Spinal cord (tissue), 9 donors: ENCODE measurements at regions not wholly inside any gene's neighbourhood (a gene's known extent, or its start where the extent isn't known, plus 50 kb on each side); places are given as distances from the start of the nearest gene placed in this dataset.

Experiments used
- DNase-seq, 6 donors: peaks; one replicate each; pipeline versions ENCODE4 v3.0.0 to v3.0.0-alpha.2; 2013 to 2015; ENCODE audit warnings: low spot score in 6 of 6, low read depth in 4 of 6
- H3K27ac ChIP-seq: one replicate; pipeline ENCODE4 v1.5.1; 2013; ENCODE audit warnings: low read depth, low read length, control low read depth
- H3K27me3 ChIP-seq: one replicate; pipeline ENCODE4 v1.6.1; 2013; ENCODE audit warnings: low read length; ENCODE audit not compliant: control insufficient read depth, insufficient read depth
- H3K36me3 ChIP-seq: one replicate; pipeline ENCODE4 v1.6.1; 2013; ENCODE audit warnings: low read length; ENCODE audit not compliant: control insufficient read depth, insufficient read depth
- H3K4me1 ChIP-seq: one replicate; pipeline ENCODE4 v1.6.1; 2013; ENCODE audit warnings: low read length; ENCODE audit not compliant: control insufficient read depth, insufficient read depth
- H3K4me3 ChIP-seq: one replicate; pipeline ENCODE4 v1.5.1; 2013; ENCODE audit warnings: low read depth, low read length, control low read depth
- H3K9me3 ChIP-seq: one replicate; pipeline ENCODE4 v1.6.1; 2013; ENCODE audit warnings: low read length; ENCODE audit not compliant: control insufficient read depth, insufficient read depth
- WGBS: methylation state at CpG from one replicate; pipeline ENCODE4 v1.1.5; 2013; ENCODE audit warnings: missing lambda C conversion rate; ENCODE audit not compliant: insufficient coverage; 5-methylcytosine and 5-hydroxymethylcytosine counted together
- donor health status: healthy.

GRCh38 chr20:52410731-52411234, 219.2 kb upstream of the ZFP64 start:
- Histone ChIP-seq H3K27ac (no peak overlapping the region), H3K27me3 (no peaks in the 10 kb centered on the region), H3K9me3 (no peaks in the 10 kb centered on the region), H3K4me3 (no peak overlapping the region), H3K36me3 (no peaks in the 10 kb centered on the region), H3K4me1 (peaks cover 3% of the 10 kb centered on the region)
- 36% methylated on average over 6 of the region's 11 CpGs for WGBS
- DNase-seq: no peak

GRCh38 chr20:52410182-52410647, 218.6 kb upstream of the ZFP64 start:
- H3K9me3 ChIP-seq: no peaks in the 10 kb centered on the region
- no peaks in the 10 kb centered on the region for H3K27me3 ChIP-seq
- H3K4me3 ChIP-seq: no peak overlapping the region
- peaks cover 3% of the 10 kb centered on the region for H3K4me1 ChIP-seq
- no CpG with 5 or more reads among the region's 11 CpGs for WGBS
- no peaks in the 10 kb centered on the region for H3K36me3 ChIP-seq
- H3K27ac ChIP-seq: no peak overlapping the region
- DNase-seq: peak in 3 of 6 donors; percentile 7 to 82 (median 42)

- DNase-seq: no peak
- Histone ChIP-seq H3K9me3 (no peaks in the 10 kb centered on the region), H3K4me3 (no peak overlapping the region), H3K36me3 (no peaks in the 10 kb centered on the region), H3K27ac (no peak overlapping the region), H3K27me3 (no peaks in the 10 kb centered on the region), H3K4me1 (peaks cover under 1% of the 10 kb centered on the region)
- WGBS: 100% methylated on average over 1 of the region's 2 CpGs
Observed at GRCh38 chr20:52405986-52406385, 214.4 kb upstream of the ZFP64 start.

- Histone ChIP-seq H3K36me3 (no peaks in the 10 kb centered on the region), H3K9me3 (no peaks in the 10 kb centered on the region), H3K27me3 (no peaks in the 10 kb centered on the region), H3K27ac (no peak overlapping the region), H3K4me3 (no peak overlapping the region), H3K4me1 (no peaks in the 10 kb centered on the region)
- WGBS: no CpG with 5 or more reads among the region's 1 CpG
- no peak for DNase-seq
Observed at GRCh38 chr20:52405417-52405816, 213.8 kb upstream of the ZFP64 start.

GRCh38 chr20:52404671-52405070, 213.1 kb upstream of the ZFP64 start:
- Histone ChIP-seq H3K4me1 (no peaks in the 10 kb centered on the region), H3K36me3 (no peaks in the 10 kb centered on the region), H3K9me3 (no peaks in the 10 kb centered on the region), H3K27me3 (no peaks in the 10 kb centered on the region), H3K4me3 (no peak overlapping the region), H3K27ac (no peak overlapping the region)
- DNase-seq: no peak
- 67% methylated on average over 2 of the region's 3 CpGs for WGBS

GRCh38 chr20:52402950-52403349, 211.4 kb upstream of the ZFP64 start:
- WGBS: 98% methylated on average over 4 of the region's 4 CpGs
- H3K9me3 ChIP-seq: no peaks in the 10 kb centered on the region

GRCh38 chr20:52402514-52402913, 210.9 kb upstream of the ZFP64 start:
- no peak for DNase-seq
- Histone ChIP-seq H3K36me3 (no peaks in the 10 kb centered on the region), H3K27ac (no peak overlapping the region), H3K27me3 (no peaks in the 10 kb centered on the region), H3K9me3 (no peaks in the 10 kb centered on the region), H3K4me1 (no peaks in the 10 kb centered on the region), H3K4me3 (no peak overlapping the region)
- WGBS: 92% methylated on average over 2 of the region's 5 CpGs

More at GRCh38 chr20:52402950-52403349, 211.4 kb upstream of the ZFP64 start:
- Histone ChIP-seq H3K27ac (no peak overlapping the region), H3K4me1 (no peaks in the 10 kb centered on the region), H3K4me3 (no peak overlapping the region), H3K36me3 (no peaks in the 10 kb centered on the region), H3K27me3 (no peaks in the 10 kb centered on the region)
- no peak for DNase-seq

GRCh38 chr20:52401431-52401830, 209.9 kb upstream of the ZFP64 start:
- H3K9me3 ChIP-seq: no peaks in the 10 kb centered on the region
- no peak overlapping the region for H3K27ac ChIP-seq
- no peak overlapping the region for H3K4me3 ChIP-seq
- H3K36me3 ChIP-seq: no peaks in the 10 kb centered on the region
- H3K4me1 ChIP-seq: no peaks in the 10 kb centered on the region
- no CpG with 5 or more reads among the region's 1 CpG for WGBS
- DNase-seq: no peak
- H3K27me3 ChIP-seq: no peaks in the 10 kb centered on the region

- H3K4me1 ChIP-seq: no peaks in the 10 kb centered on the region
- 76% methylated on average over 2 of the region's 2 CpGs for WGBS
Observed at GRCh38 chr20:52399352-52399751, 207.8 kb upstream of the ZFP64 start.

GRCh38 chr20:52389606-52390005, 198.0 kb upstream of the ZFP64 start:
- Histone ChIP-seq H3K27ac (no peak overlapping the region), H3K27me3 (no peaks in the 10 kb centered on the region), H3K36me3 (no peaks in the 10 kb centered on the region), H3K4me3 (no peak overlapping the region), H3K4me1 (no peaks in the 10 kb centered on the region), H3K9me3 (no peaks in the 10 kb centered on the region)
- DNase-seq: peak in 1 of 6 donors; percentile 55
- WGBS: no CpG with 5 or more reads among the region's 1 CpG

More at GRCh38 chr20:52399352-52399751, 207.8 kb upstream of the ZFP64 start:
- no peak for DNase-seq
- Histone ChIP-seq H3K36me3 (no peaks in the 10 kb centered on the region), H3K27ac (no peak overlapping the region), H3K4me3 (no peak overlapping the region), H3K27me3 (no peaks in the 10 kb centered on the region), H3K9me3 (no peaks in the 10 kb centered on the region)
